HuH-7.5 (cell line): ENCODE measurements at regions not wholly inside any gene's neighbourhood (a gene's known extent, or its start where the extent isn't known, plus 50 kb on each side); places are given as distances from the start of the nearest gene placed in this dataset.

ENCODE experiments used
- DNase-seq: peaks from one replicate; pipeline ENCODE4 v3.0.0; 2011; ENCODE audit warnings: low spot score

GRCh38 chr10:104576611-104577010 is 64.5 kb upstream of the SORCS3 start:
- DNase-seq, result no peak

- no peak for DNase-seq
These were observed 63.9 kb upstream of the SORCS3 start for GRCh38 chr10:104577163-104577562.

GRCh38 chr10:104577861-104578521 is 63.1 kb upstream of the SORCS3 start:
- no peak for DNase-seq

GRCh38 chr10:104578671-104579070 is 62.4 kb upstream of the SORCS3 start:
- DNase-seq, result no peak

DNA sequence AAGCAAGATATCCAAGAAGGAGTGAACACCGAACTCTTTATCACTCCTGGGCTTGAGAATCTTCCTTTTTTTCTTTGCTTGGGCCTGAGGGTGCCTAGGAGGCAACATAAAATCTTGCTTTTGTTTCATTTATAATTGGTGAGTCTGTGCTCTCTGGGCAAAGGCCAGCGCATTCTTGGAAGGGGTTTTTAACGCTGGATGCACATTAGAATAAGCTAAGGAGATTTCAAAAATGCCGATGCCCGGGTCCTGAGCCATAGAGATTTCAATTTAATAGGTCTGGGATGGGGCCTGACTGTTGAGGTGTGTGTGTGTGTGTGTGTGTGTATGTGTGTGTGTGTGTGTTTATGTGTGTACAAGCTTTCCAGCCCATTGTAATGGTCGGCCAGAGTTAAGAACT is 62.0 kb upstream of the SORCS3 start:
- no peak for DNase-seq

GRCh38 chr10:104580321-104580720 is 60.8 kb upstream of the SORCS3 start:
- DNase-seq, result no peak

DNA sequence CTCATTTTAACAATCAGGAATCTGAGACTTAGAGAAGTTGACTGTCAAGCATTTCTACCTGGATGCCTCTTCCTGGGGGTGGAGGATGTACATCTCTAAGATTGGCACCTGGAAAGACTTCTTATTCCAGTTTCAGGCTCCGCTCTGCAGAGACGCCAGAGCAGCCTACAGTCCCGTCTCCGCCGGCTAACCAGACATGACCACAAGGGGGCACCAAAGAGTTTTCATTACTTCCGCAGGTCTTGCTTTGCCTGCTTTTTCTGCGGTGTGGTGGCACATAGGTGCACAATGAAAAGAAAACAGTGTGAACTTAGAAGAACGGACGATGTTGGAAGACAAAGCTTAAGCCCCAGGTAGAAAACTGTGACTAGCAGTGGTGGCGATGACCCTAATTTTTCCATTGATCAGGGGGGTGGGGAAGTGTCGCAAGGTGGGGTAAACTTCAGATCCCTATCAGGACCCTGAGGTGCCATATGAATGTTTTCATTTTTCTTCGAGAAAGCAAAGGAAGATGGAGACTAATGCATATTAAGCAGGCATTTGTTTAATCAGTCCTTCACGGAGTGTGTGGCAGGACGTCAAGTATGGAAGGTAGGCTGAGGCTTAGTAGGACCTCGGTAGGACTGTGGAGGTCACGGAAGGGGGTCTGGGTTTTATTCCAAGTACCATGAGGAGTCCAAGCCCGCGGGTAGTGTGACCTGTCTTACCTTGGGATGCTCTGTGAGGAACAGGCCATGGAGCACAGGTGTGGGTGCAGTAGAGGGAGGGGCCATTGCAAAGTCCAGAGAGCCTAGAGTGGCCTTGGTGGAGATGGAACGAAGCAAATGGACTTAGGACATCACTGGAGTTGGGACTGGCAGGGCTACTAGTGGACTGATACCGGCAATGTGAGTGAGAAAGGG is 60.1 kb upstream of the SORCS3 start:
- DNase-seq, result peak; percentile 52

DNA sequence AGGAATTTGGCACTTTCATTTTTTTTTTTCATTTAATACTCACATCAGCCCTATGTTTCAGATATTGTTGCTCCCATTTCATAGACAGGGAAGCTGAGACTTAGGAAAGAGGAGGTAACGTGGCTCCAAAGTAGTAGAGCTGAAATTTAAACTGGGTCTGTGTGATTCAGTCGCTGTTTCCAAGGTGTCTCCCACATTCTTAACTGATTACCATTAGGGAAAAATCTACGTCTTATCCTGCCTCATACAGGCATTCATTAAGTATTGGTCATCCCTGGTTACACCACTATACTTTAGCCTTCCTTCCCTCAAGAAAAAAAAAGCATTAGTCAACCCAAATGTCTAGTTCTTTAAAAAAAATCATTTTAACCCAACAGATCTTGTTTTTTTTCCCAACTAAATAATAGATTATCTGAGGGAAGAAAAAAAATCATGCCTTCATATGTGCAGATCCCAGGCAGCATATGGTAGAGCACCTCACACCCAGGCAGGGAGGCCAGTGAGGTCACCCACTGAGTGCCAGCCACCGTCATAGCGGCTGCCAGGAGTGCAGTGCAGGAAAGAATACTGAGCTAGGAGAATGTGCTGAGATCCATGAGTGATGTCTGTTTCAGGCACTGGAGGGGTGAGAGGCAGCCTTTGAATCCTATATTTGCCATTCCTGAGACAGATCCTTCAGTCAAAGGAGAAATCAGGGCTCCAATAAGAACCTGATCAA is 59.0 kb upstream of the SORCS3 start:
- no peak for DNase-seq

DNA sequence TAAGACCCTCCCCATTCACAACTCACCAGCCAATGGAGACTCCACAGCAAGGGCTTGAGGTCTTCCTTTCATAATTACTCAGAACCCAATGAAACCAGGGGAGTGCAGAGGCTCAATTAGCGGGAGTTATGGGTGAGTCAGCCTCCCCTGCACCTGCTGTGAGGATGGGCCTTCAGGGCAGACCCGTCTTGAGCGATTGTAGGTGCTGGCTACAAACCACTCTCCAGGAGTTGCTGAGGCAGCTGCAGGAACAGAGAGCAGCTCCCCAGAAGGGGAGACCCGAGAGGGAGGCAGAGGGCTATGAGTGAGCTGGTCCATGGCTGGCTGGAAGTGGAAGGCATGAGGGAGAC is 58.5 kb upstream of the SORCS3 start:
- no peak for DNase-seq

- DNase-seq, result no peak
These were observed 58.1 kb upstream of the SORCS3 start for GRCh38 chr10:104582966-104583365.

GRCh38 chr10:104584541-104584940 is 56.5 kb upstream of the SORCS3 start:
- no peak for DNase-seq

DNA sequence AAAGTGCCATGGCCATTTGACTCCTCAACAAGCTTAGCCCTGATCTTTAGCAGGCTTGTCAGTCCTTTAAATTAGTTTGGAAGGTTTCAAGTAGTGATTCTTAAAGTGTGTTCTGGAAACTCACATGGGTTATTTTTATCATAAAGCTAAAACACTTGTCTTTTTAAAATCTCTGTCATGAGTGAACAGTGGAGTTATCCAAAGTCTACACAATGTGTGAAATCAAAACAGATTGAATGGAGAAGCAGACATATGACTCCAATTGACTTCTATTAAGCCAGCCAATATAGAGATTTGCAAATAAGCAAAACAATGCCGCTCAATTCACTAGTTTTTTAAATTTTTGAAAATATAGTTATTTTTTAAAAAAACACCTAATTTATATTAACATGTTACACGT is 53.3 kb upstream of the SORCS3 start:
- no peak for DNase-seq

DNA sequence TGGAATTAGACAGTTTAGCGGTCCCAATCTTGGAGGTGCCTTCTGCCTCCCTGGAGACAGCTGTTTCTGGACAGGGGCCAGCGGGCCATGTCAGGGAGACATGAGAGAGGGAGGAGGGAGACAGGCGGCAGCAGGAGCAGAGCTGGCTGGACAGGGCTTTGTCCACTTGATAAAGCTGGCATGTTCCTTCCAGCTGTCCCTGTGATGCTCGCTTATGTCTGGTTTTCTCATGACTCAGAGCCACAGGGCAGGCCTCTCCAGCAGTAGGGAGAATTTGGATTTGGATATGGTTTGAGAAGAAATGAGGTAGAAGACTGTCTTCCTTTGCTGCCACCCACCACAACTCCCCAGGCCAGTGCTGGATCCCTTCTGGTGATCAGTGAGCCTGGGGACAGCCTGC is 51.7 kb upstream of the SORCS3 start:
- no peak for DNase-seq

DNA sequence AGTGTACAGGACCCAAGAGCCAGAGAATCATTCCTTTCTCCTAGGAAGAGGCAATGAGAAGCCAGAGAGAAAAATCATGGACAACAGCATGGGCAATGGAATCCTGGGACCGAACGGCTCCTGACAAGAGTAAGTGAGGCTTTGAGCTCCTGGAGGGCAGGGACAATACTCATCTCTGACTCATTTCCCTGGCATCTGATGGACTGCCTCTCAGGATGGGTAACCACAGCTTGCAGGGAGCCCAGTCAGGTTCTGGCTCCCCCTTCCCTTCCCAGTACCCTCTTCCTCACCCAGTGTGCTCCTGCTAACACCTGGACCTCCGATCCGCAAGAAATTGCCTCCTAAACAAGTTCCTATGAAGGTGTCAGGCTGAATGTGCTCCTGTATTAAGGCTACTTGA is 51.2 kb upstream of the SORCS3 start:
- DNase-seq, result no peak
